PC-9 (cell line): ENCODE measurements at regions not wholly inside any gene's neighbourhood (a gene's known extent, or its start where the extent isn't known, plus 50 kb on each side); places are given as distances from the start of the nearest gene placed in this dataset.

Experiments
- EZH2 ChIP-seq: fragments of 200-600 bp; sonication (generic); IDR thresholded peaks from 2 replicates; pipeline ENCODE4 v1.8.0; 2017; ENCODE audit warnings: antibody characterized with exemption, low read depth
- TF ChIP-seq, protein P1 (sequence below): fragments of 200-600 bp; sonication (generic); conservative IDR thresholded peaks from 2 replicates; pipeline ENCODE4 v1.6.1; 2017; ENCODE audit warnings: mixed run types, antibody characterized with exemption, mild to moderate bottlenecking, moderate library complexity

GRCh38 chr12:103197725-103198388, 240.4 kb downstream of the ASCL1 start:
- TF ChIP-seq EZH2 = no peak
- TF ChIP-seq, protein P1, sequence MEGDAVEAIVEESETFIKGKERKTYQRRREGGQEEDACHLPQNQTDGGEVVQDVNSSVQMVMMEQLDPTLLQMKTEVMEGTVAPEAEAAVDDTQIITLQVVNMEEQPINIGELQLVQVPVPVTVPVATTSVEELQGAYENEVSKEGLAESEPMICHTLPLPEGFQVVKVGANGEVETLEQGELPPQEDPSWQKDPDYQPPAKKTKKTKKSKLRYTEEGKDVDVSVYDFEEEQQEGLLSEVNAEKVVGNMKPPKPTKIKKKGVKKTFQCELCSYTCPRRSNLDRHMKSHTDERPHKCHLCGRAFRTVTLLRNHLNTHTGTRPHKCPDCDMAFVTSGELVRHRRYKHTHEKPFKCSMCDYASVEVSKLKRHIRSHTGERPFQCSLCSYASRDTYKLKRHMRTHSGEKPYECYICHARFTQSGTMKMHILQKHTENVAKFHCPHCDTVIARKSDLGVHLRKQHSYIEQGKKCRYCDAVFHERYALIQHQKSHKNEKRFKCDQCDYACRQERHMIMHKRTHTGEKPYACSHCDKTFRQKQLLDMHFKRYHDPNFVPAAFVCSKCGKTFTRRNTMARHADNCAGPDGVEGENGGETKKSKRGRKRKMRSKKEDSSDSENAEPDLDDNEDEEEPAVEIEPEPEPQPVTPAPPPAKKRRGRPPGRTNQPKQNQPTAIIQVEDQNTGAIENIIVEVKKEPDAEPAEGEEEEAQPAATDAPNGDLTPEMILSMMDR = no peak
